PC-3 (cell line): ENCODE measurements at regions not wholly inside any gene's neighbourhood (a gene's known extent, or its start where the extent isn't known, plus 50 kb on each side); places are given as distances from the start of the nearest gene placed in this dataset.

ENCODE experiments used
- ATAC-seq: fragments of 200-7000 bp; cut with Tn5 transposase; 2 replicates; pipeline ENCODE4 v1.9.1; 2020; ENCODE audit warnings: mild to moderate bottlenecking, moderate library complexity
- BruUV-seq: library from RNA; stranded (reverse); fragments of 400-500 nt; replicated peaks from 2 replicates; lab custom pipeline; 2021; lab: Mats Ljungman, UMichigan
- CTCF ChIA-PET: fragments of 300-600 bp; sonication (Branson Sonifier 250); formaldehyde crosslinking; loops from one replicate; lab custom pipeline; 2022; ENCODE audit warnings: antibody characterized with exemption; lab: Charles Lee
- POLR2A ChIA-PET: fragments of 300-600 bp; sonication (Branson Sonifier 250); formaldehyde crosslinking; loops from one replicate; lab custom pipeline; 2022; ENCODE audit warnings: antibody characterized with exemption; ENCODE audit not compliant: unreplicated experiment; lab: Charles Lee
- DNase-seq: peaks from one replicate; pipeline ENCODE4 v3.0.0-alpha.2; 2015
- H2AFZ ChIP-seq: fragments of 300-600 bp; sonication (generic); 2 replicates; pipeline ENCODE4 v1.6.0; 2016; ENCODE audit warnings: antibody characterized with exemption, low read length
- H3F3A ChIP-seq: fragments of 300-600 bp; sonication (generic); one replicate; pipeline ENCODE4 v1.6.0; 2017; ENCODE audit warnings: antibody characterized with exemption, low read length, control low read depth, mild to moderate bottlenecking; ENCODE audit not compliant: unreplicated experiment
- H3K27ac ChIP-seq: fragments of 300-600 bp; sonication (generic); 2 replicates; pipeline ENCODE4 v1.5.1; 2016; ENCODE audit warnings: mild to moderate bottlenecking, low read length
- H3K27me3 ChIP-seq: fragments of 300-600 bp; sonication (generic); 2 replicates; pipeline ENCODE4 v1.6.1; 2016; ENCODE audit warnings: low read length, mixed read lengths
- H3K36me3 ChIP-seq: fragments of 300-600 bp; sonication (generic); 2 replicates; pipeline ENCODE4 v1.6.1; 2016; ENCODE audit warnings: low read depth, mixed run types, low read length, mixed read lengths
- H3K4me1 ChIP-seq: fragments of 300-600 bp; sonication (generic); 2 replicates; pipeline ENCODE4 v1.5.1; 2016; ENCODE audit warnings: low read length; ENCODE audit not compliant: insufficient read depth
- H3K4me2 ChIP-seq: fragments of 300-600 bp; sonication (generic); 2 replicates; pipeline ENCODE4 v1.6.0; 2016; ENCODE audit warnings: low read length
- H3K4me3 ChIP-seq: fragments of 300-600 bp; sonication (generic); 2 replicates; pipeline ENCODE4 v1.5.1; 2016; ENCODE audit warnings: mild to moderate bottlenecking, low read length, mixed read lengths
- H3K79me2 ChIP-seq: fragments of 300-600 bp; sonication (generic); 2 replicates; pipeline ENCODE4 v1.6.1; 2017; ENCODE audit warnings: low read length, mixed read lengths
- H3K9ac ChIP-seq: fragments of 300-600 bp; sonication (generic); 2 replicates; pipeline ENCODE4 v1.6.0; 2016; ENCODE audit warnings: mild to moderate bottlenecking, low read length
- H3K9me2 ChIP-seq: fragments of 300-600 bp; sonication (generic); replicated peaks from 2 replicates; pipeline ENCODE4 v1.6.1; 2016; ENCODE audit warnings: mixed run types, low read length, mixed read lengths
- H3K9me3 ChIP-seq: fragments of 300-600 bp; sonication (generic); 2 replicates; pipeline ENCODE4 v1.6.1; 2016; ENCODE audit warnings: low read length, mixed read lengths
- H4K20me1 ChIP-seq: fragments of 300-600 bp; sonication (generic); 2 replicates; pipeline ENCODE4 v1.6.1; 2016; ENCODE audit warnings: low read length, mixed read lengths
- EZH2 ChIP-seq: fragments of 300-600 bp; sonication (generic); IDR thresholded peaks from one replicate; pipeline ENCODE4 v1.6.1; 2017; ENCODE audit warnings: antibody characterized with exemption, mild to moderate bottlenecking, low read length; ENCODE audit not compliant: unreplicated experiment
- EZH2phosphoT487 ChIP-seq: fragments of 300-600 bp; sonication (generic); IDR thresholded peaks from 2 replicates; pipeline ENCODE4 v1.6.1; 2018; ENCODE audit warnings: mild to moderate bottlenecking, antibody characterized with exemption, low read length, borderline replicate concordance
- intact Hi-C: fragments of 100-400 bp; cut with micrococcal nuclease; formaldehyde crosslinking; loops from 2 replicates; pipeline ENCODE4 v1.9.0; 2023
- TF ChIP-seq, protein P1 (sequence below): fragments of 300-600 bp; sonication (generic); conservative IDR thresholded peaks from 2 replicates; pipeline ENCODE4 v1.5.1; 2017; ENCODE audit warnings: antibody characterized with exemption, low read depth, mild to moderate bottlenecking, low read length

DNA sequence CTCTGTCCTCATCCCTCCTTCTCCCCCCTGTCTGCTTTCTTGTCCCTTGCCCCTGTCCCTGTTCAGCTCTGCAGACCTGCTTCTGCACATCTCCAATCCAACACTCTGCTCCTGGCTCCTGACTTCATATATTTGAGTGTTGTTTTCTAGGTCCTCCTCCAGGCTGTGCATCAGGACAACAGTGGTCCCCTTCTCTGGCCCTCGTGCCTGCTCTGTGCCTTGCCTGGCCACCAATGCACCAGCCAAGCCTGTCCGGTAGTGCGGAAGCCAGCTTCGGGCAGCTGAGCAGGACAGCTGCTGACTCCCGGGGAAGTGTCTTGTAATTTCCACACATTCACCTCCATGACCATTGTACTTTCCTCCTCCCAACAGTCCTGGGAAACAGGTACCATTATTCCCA, 203.4 kb upstream of the RAB4A start:
- Histone ChIP-seq H2AFZ (no peak overlapping the region), H3K9me2 (no peaks in the 10 kb centered on the region), H3K4me1 (peaks cover 10% of the 10 kb centered on the region; the same call in 1 of the 2 replicates), H3K79me2 (no peaks in the 10 kb centered on the region), H4K20me1 (no peaks in the 10 kb centered on the region), H3K36me3 (no peaks in the 10 kb centered on the region), H3F3A (no peaks in the 10 kb centered on the region), H3K27ac (no peak overlapping the region), H3K9ac (no peak overlapping the region), H3K4me2 (no peak overlapping the region), H3K9me3 (no peaks in the 10 kb centered on the region), H3K4me3 (no peak overlapping the region), H3K27me3 (peaks cover 58% of the 10 kb centered on the region)
- TF ChIP-seq, protein P1, sequence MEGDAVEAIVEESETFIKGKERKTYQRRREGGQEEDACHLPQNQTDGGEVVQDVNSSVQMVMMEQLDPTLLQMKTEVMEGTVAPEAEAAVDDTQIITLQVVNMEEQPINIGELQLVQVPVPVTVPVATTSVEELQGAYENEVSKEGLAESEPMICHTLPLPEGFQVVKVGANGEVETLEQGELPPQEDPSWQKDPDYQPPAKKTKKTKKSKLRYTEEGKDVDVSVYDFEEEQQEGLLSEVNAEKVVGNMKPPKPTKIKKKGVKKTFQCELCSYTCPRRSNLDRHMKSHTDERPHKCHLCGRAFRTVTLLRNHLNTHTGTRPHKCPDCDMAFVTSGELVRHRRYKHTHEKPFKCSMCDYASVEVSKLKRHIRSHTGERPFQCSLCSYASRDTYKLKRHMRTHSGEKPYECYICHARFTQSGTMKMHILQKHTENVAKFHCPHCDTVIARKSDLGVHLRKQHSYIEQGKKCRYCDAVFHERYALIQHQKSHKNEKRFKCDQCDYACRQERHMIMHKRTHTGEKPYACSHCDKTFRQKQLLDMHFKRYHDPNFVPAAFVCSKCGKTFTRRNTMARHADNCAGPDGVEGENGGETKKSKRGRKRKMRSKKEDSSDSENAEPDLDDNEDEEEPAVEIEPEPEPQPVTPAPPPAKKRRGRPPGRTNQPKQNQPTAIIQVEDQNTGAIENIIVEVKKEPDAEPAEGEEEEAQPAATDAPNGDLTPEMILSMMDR = no peak
- TF ChIP-seq EZH2phosphoT487 (no peak), EZH2 (no peak)
- POLR2A ChIA-PET = no interaction called here
- CTCF ChIA-PET = no interaction called here
- DNase-seq (no peak), ATAC-seq (no peak)
- BruUV-seq = no TSS peak
- intact Hi-C loops = no loop called here

DNA sequence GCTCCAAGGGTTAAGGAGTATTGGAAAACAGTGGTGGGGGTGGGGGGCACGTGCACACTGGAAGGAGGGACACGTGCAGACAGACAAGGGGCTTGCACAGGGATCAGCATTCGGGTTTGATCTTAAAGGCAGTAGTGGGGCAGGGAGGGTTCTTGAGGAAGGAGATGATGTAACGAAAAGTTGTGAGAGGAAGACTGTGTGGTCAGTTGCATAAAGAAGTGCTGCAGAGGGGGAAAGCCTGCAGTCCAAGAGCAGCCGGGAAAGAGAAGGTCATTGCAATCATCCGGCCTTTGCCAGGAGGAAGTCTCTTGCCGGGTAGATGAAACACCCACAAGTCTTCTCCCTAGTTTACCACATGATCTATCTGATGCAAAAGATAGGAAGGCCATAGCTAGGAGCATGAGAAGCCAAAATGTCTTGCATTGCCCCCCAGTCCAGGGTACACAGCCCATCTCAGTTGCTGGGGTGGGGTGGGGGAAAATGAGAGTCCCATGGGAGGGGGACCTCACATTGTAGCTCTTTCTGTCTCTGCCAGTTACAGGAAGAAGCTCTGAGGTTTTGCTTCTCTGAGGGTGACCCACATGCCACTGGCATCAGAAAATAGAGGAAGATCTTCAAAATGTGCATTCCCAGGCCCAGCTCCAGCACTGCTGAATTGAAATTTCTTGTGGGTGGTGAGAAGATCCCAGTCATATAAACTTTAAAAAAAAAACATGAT, 202.5 kb upstream of the RAB4A start:
- intact Hi-C loops = no loop called here

DNA sequence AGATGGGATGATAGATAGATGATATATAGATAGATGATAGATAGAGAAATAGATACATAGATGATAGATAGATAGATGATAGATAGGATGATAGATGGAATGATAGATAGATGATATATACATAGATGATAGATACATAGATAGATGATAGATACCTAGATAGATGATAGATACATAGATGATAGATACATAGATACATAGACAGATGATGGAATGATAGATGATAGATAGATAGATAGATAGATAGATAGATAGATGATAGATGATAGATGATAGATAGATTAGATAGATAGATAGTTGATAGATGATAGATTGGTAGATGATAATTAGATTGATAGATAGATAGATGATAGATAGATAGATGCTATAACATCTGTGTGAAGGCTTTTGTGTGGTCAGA, 201.7 kb upstream of the RAB4A start:
- Histone ChIP-seq H3K27ac (no peak overlapping the region), H3F3A (no peaks in the 10 kb centered on the region), H2AFZ (no peak overlapping the region), H3K36me3 (no peaks in the 10 kb centered on the region), H4K20me1 (no peaks in the 10 kb centered on the region), H3K4me2 (no peak overlapping the region), H3K9me2 (no peaks in the 10 kb centered on the region), H3K9ac (no peak overlapping the region), H3K79me2 (no peaks in the 10 kb centered on the region), H3K27me3 (peaks cover 45% of the 10 kb centered on the region), H3K4me1 (peaks cover 10% of the 10 kb centered on the region; the same call in 1 of the 2 replicates), H3K4me3 (no peak overlapping the region), H3K9me3 (no peaks in the 10 kb centered on the region)
- DNase-seq (no peak), ATAC-seq (no peak)
- no TSS peak for BruUV-seq
- TF ChIP-seq EZH2phosphoT487 (no peak), EZH2 (no peak)
- TF ChIP-seq, protein P1 = no peak
- ChIA-PET CTCF (no interaction called here), POLR2A (no interaction called here)
- intact Hi-C loops = no loop called here

More for the DNA sequence above, 202.5 kb upstream of the RAB4A start:
- ChIA-PET CTCF (no interaction called here), POLR2A (no interaction called here)
- TF ChIP-seq EZH2phosphoT487 = no peak
- no peak for TF ChIP-seq EZH2
- TF ChIP-seq, protein P1 = no peak
- DNase-seq = no peak
- BruUV-seq = no TSS peak
- ATAC-seq = no peak
- Histone ChIP-seq H3K27ac (no peak overlapping the region), H4K20me1 (no peaks in the 10 kb centered on the region), H3K36me3 (no peaks in the 10 kb centered on the region), H3K4me1 (peaks cover 10% of the 10 kb centered on the region; the same call in 1 of the 2 replicates), H3K27me3 (peaks cover 49% of the 10 kb centered on the region), H3K9me3 (no peaks in the 10 kb centered on the region), H2AFZ (no peak overlapping the region), H3K9ac (no peak overlapping the region), H3K79me2 (no peaks in the 10 kb centered on the region), H3F3A (no peaks in the 10 kb centered on the region), H3K4me3 (no peak overlapping the region), H3K4me2 (no peak overlapping the region), H3K9me2 (no peaks in the 10 kb centered on the region)
